ENCODE measurements at regions not wholly inside any gene's neighbourhood (a gene's known extent, or its start where the extent isn't known, plus 50 kb on each side); places are given as distances from the start of the nearest gene placed in this dataset.

DNA sequence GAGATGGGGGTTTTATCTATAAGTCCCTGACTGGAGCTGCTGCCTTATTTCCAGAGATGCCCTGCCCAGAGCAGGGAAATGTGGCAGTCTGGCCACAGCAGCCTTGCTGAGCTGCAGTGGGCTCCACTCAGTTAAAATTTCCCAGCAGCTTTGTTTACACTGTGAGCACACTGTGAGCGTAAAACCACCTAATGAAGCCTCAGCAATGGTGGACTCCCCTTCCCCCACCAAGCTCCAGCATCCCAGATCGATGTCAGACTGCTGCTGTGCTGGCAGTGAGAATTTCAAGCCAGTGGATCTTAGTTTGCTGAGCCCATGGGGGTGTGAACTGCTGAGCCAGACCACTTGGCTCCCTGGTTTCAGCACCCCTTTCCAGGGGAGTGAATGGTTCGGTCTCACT, 208.7 kb upstream of the RAI14 start:
- TF ChIP-seq, protein P1, sequence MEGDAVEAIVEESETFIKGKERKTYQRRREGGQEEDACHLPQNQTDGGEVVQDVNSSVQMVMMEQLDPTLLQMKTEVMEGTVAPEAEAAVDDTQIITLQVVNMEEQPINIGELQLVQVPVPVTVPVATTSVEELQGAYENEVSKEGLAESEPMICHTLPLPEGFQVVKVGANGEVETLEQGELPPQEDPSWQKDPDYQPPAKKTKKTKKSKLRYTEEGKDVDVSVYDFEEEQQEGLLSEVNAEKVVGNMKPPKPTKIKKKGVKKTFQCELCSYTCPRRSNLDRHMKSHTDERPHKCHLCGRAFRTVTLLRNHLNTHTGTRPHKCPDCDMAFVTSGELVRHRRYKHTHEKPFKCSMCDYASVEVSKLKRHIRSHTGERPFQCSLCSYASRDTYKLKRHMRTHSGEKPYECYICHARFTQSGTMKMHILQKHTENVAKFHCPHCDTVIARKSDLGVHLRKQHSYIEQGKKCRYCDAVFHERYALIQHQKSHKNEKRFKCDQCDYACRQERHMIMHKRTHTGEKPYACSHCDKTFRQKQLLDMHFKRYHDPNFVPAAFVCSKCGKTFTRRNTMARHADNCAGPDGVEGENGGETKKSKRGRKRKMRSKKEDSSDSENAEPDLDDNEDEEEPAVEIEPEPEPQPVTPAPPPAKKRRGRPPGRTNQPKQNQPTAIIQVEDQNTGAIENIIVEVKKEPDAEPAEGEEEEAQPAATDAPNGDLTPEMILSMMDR (IDR thresholded peaks at IDR 0.05; ENCODE audit: low read length) = no peak
- no peak for TF ChIP-seq EZH2 (IDR thresholded peaks at IDR 0.05; ENCODE audit: borderline replicate concordance, low read length)

Measured in OCI-LY1 (cell line).